Lower leg skin (tissue), 3 donors: ENCODE measurements at regions not wholly inside any gene's neighbourhood (a gene's known extent, or its start where the extent isn't known, plus 50 kb on each side); places are given as distances from the start of the nearest gene placed in this dataset.

Experiments
- POLR2A ChIP-seq, 2 donors: fragments of 450-650 bp; IDR thresholded peaks; one replicate each; pipeline ENCODE4 v1.6.1; 2016 to 2017; ENCODE audit warnings: antibody characterized with exemption in 2 of 2, mild to moderate bottlenecking in 1 of 2, moderate library complexity in 1 of 2
- TF ChIP-seq, protein P1 (sequence below), 3 donors: fragments of 450-650 bp; IDR thresholded peaks; one replicate each; pipeline ENCODE4 v1.5.1; 2016; ENCODE audit warnings: antibody characterized with exemption in 3 of 3, mild to moderate bottlenecking in 3 of 3, moderate library complexity in 2 of 3

DNA sequence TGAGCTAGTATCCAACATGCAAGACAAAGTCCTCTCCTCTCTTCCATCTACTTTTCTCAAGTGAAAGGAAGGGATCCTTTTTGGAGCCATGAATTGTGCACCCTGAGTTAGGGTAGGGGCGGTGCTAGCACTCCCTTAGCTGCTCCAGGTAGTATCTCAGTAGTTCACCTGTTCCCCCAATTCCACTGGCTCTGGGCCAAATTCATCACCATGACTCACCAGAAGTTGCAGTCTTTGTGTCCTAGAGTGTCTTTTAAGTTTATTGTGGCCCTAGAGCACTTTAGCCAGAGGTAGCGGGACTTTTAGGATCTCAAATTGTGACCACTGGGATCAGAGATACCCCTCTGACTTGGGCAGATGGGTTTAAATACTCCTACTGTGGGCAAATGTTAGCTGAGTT lies 398.6 kb upstream of the ANO5 start:
- TF ChIP-seq, protein P1, sequence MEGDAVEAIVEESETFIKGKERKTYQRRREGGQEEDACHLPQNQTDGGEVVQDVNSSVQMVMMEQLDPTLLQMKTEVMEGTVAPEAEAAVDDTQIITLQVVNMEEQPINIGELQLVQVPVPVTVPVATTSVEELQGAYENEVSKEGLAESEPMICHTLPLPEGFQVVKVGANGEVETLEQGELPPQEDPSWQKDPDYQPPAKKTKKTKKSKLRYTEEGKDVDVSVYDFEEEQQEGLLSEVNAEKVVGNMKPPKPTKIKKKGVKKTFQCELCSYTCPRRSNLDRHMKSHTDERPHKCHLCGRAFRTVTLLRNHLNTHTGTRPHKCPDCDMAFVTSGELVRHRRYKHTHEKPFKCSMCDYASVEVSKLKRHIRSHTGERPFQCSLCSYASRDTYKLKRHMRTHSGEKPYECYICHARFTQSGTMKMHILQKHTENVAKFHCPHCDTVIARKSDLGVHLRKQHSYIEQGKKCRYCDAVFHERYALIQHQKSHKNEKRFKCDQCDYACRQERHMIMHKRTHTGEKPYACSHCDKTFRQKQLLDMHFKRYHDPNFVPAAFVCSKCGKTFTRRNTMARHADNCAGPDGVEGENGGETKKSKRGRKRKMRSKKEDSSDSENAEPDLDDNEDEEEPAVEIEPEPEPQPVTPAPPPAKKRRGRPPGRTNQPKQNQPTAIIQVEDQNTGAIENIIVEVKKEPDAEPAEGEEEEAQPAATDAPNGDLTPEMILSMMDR (IDR thresholded peaks at IDR 0.05): no peak
- no peak for TF ChIP-seq POLR2A (IDR thresholded peaks at IDR 0.05)
